ENCODE measurements at regions not wholly inside any gene's neighbourhood (a gene's known extent, or its start where the extent isn't known, plus 50 kb on each side); places are given as distances from the start of the nearest gene placed in this dataset.

DNA sequence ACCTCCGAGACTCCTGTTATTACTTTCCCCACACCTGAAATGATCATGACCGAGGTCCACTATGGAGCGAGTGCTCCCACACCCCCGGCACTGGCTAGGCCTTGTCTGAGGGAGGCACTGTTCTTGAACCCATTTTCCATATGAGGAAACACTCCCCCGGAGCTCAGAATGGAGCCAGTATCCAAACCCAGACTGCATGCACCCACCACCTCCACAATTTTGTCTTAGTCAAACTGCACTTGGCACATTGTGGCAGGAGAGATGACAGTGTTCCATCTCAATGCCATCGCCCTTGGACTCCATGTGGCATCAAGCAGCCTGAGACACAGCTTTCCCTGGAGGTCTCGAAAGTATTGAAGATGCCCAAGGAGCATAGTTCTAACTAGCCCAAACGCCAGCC is 154.1 kb downstream of the NUP210 start:
- Mint-ChIP-seq H3K4me3 (ENCODE audit: unreplicated experiment) (no peak overlapping the region), H3K4me1 (ENCODE audit: unreplicated experiment) (peaks cover 30% of the 10 kb centered on the region), H3K9me3 (ENCODE audit: unreplicated experiment) (no peaks in the 10 kb centered on the region), H3K36me3 (ENCODE audit: low read depth, unreplicated experiment) (peaks cover 27% of the 10 kb centered on the region), H3K27me3 (ENCODE audit: unreplicated experiment) (peaks cover 18% of the 10 kb centered on the region), H3K27ac (ENCODE audit: unreplicated experiment) (peak overlapping the region; percentile 14)
- no peak for DNase-seq (ENCODE audit: low spot score)
- TF ChIP-seq, protein P1, sequence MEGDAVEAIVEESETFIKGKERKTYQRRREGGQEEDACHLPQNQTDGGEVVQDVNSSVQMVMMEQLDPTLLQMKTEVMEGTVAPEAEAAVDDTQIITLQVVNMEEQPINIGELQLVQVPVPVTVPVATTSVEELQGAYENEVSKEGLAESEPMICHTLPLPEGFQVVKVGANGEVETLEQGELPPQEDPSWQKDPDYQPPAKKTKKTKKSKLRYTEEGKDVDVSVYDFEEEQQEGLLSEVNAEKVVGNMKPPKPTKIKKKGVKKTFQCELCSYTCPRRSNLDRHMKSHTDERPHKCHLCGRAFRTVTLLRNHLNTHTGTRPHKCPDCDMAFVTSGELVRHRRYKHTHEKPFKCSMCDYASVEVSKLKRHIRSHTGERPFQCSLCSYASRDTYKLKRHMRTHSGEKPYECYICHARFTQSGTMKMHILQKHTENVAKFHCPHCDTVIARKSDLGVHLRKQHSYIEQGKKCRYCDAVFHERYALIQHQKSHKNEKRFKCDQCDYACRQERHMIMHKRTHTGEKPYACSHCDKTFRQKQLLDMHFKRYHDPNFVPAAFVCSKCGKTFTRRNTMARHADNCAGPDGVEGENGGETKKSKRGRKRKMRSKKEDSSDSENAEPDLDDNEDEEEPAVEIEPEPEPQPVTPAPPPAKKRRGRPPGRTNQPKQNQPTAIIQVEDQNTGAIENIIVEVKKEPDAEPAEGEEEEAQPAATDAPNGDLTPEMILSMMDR (IDR thresholded peaks at IDR 0.05; ENCODE audit: unreplicated experiment), result no peak

DNA sequence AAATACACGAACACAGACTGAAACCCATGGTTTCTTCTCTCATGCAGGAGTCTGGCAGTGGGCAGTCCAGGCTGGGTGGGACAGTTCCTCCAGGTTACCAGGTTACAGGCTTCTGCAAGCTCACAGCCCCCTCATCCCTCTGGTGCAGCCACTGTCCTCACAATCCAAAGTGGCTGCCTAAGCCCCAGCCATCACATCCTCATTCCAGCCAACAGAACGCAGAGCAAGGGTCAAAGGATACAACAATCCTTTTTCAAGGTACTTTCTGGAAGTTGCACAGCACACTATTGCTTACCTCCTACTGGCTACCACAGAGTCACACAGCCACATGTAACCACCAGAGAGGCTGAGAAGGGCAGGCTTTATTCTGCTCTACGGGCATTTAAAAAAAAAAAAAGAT is 154.6 kb downstream of the NUP210 start:
- Mint-ChIP-seq H3K4me1 (ENCODE audit: unreplicated experiment) (peaks cover 35% of the 10 kb centered on the region), H3K36me3 (ENCODE audit: low read depth, unreplicated experiment) (peaks cover 22% of the 10 kb centered on the region), H3K4me3 (ENCODE audit: unreplicated experiment) (no peak overlapping the region), H3K27me3 (ENCODE audit: unreplicated experiment) (peaks cover 18% of the 10 kb centered on the region), H3K27ac (ENCODE audit: unreplicated experiment) (peak overlapping the region; percentile 14), H3K9me3 (ENCODE audit: unreplicated experiment) (no peaks in the 10 kb centered on the region)
- no peak for DNase-seq (ENCODE audit: low spot score)
- TF ChIP-seq, protein P1 (IDR thresholded peaks at IDR 0.05; ENCODE audit: unreplicated experiment), result no peak

- Mint-ChIP-seq H3K4me3 (ENCODE audit: unreplicated experiment) (no peak overlapping the region), H3K36me3 (ENCODE audit: low read depth, unreplicated experiment) (peaks cover 19% of the 10 kb centered on the region), H3K4me1 (ENCODE audit: unreplicated experiment) (peaks cover 40% of the 10 kb centered on the region), H3K27ac (ENCODE audit: unreplicated experiment) (no peak overlapping the region), H3K27me3 (ENCODE audit: unreplicated experiment) (peaks cover 18% of the 10 kb centered on the region), H3K9me3 (ENCODE audit: unreplicated experiment) (no peaks in the 10 kb centered on the region)
- no peak for DNase-seq (ENCODE audit: low spot score)
- TF ChIP-seq, protein P1 (IDR thresholded peaks at IDR 0.05; ENCODE audit: unreplicated experiment), result no peak
Measured at GRCh38 chr3:13265016-13265415, 155.1 kb downstream of the NUP210 start.

DNA sequence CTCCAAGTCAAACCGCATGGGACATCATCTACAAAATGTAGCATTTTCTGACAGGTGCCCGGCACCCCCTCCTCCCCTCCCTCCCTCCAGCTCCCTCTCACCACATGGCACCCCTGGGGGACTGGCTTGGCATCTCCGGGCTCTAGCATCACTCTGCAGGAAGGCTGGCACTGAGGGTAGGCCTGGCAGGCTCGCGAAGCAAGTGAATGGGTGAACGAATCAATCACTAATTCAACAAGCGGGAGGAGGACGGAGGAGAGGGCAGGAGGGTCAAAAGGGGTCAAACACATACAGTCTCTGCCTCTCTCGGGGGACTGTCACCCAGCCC is 155.7 kb downstream of the NUP210 start:
- Mint-ChIP-seq H3K4me3 (ENCODE audit: unreplicated experiment) (no peak overlapping the region), H3K27me3 (ENCODE audit: unreplicated experiment) (peaks cover 20% of the 10 kb centered on the region), H3K9me3 (ENCODE audit: unreplicated experiment) (no peaks in the 10 kb centered on the region), H3K36me3 (ENCODE audit: low read depth, unreplicated experiment) (peaks cover 19% of the 10 kb centered on the region), H3K4me1 (ENCODE audit: unreplicated experiment) (peaks cover 45% of the 10 kb centered on the region), H3K27ac (ENCODE audit: unreplicated experiment) (no peak overlapping the region)
- DNase-seq (ENCODE audit: low spot score), result no peak
- TF ChIP-seq, protein P1 (IDR thresholded peaks at IDR 0.05; ENCODE audit: unreplicated experiment), result no peak

DNA sequence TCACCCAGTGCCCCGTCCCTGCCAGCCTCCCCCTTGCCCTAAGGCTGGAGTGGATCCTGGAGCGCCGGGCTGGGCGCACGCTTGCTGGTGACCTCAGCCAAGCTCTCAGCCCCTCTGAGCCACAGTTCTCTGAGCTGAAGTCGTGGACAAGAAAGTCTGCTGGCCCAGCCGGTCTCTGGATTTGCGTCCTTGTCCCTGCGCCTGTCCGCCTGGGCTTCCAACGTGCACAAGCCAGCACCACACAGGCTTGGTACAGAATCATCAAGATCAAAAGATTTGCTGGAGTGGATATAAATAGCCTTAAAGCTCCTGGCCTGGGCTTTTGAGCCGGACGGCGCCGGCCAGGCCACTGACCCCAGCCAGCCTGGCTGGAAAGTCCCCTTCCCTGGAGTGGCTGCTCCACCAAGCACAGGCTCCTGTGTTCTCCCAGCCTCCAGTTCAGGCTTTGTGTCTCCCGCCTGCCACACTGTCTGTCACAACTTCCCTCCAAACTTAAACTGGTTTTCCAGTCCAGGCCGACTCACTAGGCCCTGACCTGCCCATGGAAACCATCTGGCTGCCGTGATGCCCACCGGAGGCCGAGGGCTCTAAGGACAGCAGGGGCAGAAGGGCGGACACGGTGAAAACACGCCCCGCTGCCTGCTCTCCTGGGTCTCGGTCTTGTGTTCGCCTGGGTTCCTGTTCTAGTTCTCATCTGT is 156.2 kb downstream of the NUP210 start:
- H3K36me3 Mint-ChIP-seq (ENCODE audit: low read depth, unreplicated experiment), result peaks cover 21% of the 10 kb centered on the region
- TF ChIP-seq, protein P1 (IDR thresholded peaks at IDR 0.05; ENCODE audit: unreplicated experiment), result no peak
- no peak overlapping the region for H3K4me3 Mint-ChIP-seq (ENCODE audit: unreplicated experiment)
- no peak overlapping the region for H3K27ac Mint-ChIP-seq (ENCODE audit: unreplicated experiment)
- peaks cover 20% of the 10 kb centered on the region for H3K27me3 Mint-ChIP-seq (ENCODE audit: unreplicated experiment)
- no peaks in the 10 kb centered on the region for H3K9me3 Mint-ChIP-seq (ENCODE audit: unreplicated experiment)
- H3K4me1 Mint-ChIP-seq (ENCODE audit: unreplicated experiment), result peaks cover 47% of the 10 kb centered on the region
- DNase-seq (ENCODE audit: low spot score), result no peak

Measured in endothelial cell (in vitro differentiated cells).